ENCODE measurements at regions not wholly inside any gene's neighbourhood (a gene's known extent, or its start where the extent isn't known, plus 50 kb on each side); places are given as distances from the start of the nearest gene placed in this dataset.
"Not testable (repeated sequence)": the region's sequence is repeated elsewhere in the genome, so short reads cannot be mapped to it uniquely, and the experiment has no call there.

GRCh38 chr2:7094231-7094741 is 177.1 kb downstream of the RNF144A start:
- no peak for DNase-seq

- DNase-seq: no peak
Observed at GRCh38 chr2:7096726-7097352, 179.6 kb downstream of the RNF144A start.

GRCh38 chr2:7097353-7097895 is 180.2 kb downstream of the RNF144A start:
- peak; percentile 57 for DNase-seq

- DNase-seq: no peak
Observed at GRCh38 chr2:7098816-7099215, 181.6 kb downstream of the RNF144A start.

- not testable (repeated sequence) for DNase-seq
Observed at GRCh38 chr2:7099687-7100086, 182.5 kb downstream of the RNF144A start.

GRCh38 chr2:7102826-7103225 is 185.6 kb downstream of the RNF144A start:
- no peak for DNase-seq

GRCh38 chr2:7108792-7109532 is 191.8 kb downstream of the RNF144A start:
- DNase-seq: no peak

GRCh38 chr2:7109533-7109885 is 192.3 kb downstream of the RNF144A start:
- DNase-seq: no peak

GRCh38 chr2:7111626-7112025 is 194.4 kb downstream of the RNF144A start:
- no peak for DNase-seq

- DNase-seq: no peak
Observed at GRCh38 chr2:7115364-7115763, 198.2 kb downstream of the RNF144A start.

GRCh38 chr2:7115906-7116305 is 198.7 kb downstream of the RNF144A start:
- DNase-seq: no peak

- DNase-seq: no peak
Observed at GRCh38 chr2:7116511-7116910, 199.3 kb downstream of the RNF144A start.

GRCh38 chr2:7117076-7117475 is 199.9 kb downstream of the RNF144A start:
- no peak for DNase-seq

GRCh38 chr2:7118606-7119131 is 201.5 kb downstream of the RNF144A start:
- no peak for DNase-seq

GRCh38 chr2:7119132-7119835 is 202.1 kb downstream of the RNF144A start:
- DNase-seq: no peak

- DNase-seq: no peak
Observed at GRCh38 chr2:7121851-7122250, 204.6 kb downstream of the RNF144A start.

- DNase-seq: no peak
Observed at GRCh38 chr2:7127156-7127555, 209.9 kb downstream of the RNF144A start.

GRCh38 chr2:7127687-7128086 is 210.5 kb downstream of the RNF144A start:
- no peak for DNase-seq

- no peak for DNase-seq
Observed at GRCh38 chr2:7131261-7131660, 214.0 kb downstream of the RNF144A start.

- DNase-seq: no peak
Observed at GRCh38 chr2:7132753-7133152, 215.5 kb downstream of the RNF144A start.

- DNase-seq: no peak
Observed at GRCh38 chr2:7133521-7133920, 216.3 kb downstream of the RNF144A start.

- DNase-seq: no peak
Observed at GRCh38 chr2:7140306-7140705, 223.1 kb downstream of the RNF144A start.

- no peak for DNase-seq
Observed at GRCh38 chr2:7145707-7146106, 228.5 kb downstream of the RNF144A start.
